ENCODE measurements at regions not wholly inside any gene's neighbourhood (a gene's known extent, or its start where the extent isn't known, plus 50 kb on each side); places are given as distances from the start of the nearest gene placed in this dataset.

DNA sequence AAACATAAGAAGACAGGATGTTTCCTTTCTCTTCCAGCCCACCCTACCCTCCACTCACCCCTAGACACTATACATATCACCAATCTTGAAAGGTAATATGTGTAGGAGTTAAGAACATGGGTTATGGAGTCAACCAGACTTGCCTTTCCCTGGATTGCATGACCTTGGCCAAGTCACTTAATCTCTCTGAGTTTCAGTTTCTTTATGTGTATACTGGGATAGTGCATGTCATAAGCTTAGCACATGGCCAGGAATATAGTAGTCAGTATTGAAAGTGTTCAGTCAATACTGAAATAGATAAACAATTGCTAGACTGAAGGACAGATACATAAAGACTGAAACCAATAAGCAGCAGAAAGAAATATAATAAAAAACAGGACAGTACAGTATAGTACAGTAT, 283.2 kb upstream of the STT3B start (continued):
- TF ChIP-seq, protein P1, sequence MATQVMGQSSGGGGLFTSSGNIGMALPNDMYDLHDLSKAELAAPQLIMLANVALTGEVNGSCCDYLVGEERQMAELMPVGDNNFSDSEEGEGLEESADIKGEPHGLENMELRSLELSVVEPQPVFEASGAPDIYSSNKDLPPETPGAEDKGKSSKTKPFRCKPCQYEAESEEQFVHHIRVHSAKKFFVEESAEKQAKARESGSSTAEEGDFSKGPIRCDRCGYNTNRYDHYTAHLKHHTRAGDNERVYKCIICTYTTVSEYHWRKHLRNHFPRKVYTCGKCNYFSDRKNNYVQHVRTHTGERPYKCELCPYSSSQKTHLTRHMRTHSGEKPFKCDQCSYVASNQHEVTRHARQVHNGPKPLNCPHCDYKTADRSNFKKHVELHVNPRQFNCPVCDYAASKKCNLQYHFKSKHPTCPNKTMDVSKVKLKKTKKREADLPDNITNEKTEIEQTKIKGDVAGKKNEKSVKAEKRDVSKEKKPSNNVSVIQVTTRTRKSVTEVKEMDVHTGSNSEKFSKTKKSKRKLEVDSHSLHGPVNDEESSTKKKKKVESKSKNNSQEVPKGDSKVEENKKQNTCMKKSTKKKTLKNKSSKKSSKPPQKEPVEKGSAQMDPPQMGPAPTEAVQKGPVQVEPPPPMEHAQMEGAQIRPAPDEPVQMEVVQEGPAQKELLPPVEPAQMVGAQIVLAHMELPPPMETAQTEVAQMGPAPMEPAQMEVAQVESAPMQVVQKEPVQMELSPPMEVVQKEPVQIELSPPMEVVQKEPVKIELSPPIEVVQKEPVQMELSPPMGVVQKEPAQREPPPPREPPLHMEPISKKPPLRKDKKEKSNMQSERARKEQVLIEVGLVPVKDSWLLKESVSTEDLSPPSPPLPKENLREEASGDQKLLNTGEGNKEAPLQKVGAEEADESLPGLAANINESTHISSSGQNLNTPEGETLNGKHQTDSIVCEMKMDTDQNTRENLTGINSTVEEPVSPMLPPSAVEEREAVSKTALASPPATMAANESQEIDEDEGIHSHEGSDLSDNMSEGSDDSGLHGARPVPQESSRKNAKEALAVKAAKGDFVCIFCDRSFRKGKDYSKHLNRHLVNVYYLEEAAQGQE (IDR thresholded peaks at IDR 0.05; ENCODE audit: low read depth), result no peak
- TF ChIP-seq EGR1 (IDR thresholded peaks at IDR 0.05; ENCODE audit: low read depth), result no peak

DNA sequence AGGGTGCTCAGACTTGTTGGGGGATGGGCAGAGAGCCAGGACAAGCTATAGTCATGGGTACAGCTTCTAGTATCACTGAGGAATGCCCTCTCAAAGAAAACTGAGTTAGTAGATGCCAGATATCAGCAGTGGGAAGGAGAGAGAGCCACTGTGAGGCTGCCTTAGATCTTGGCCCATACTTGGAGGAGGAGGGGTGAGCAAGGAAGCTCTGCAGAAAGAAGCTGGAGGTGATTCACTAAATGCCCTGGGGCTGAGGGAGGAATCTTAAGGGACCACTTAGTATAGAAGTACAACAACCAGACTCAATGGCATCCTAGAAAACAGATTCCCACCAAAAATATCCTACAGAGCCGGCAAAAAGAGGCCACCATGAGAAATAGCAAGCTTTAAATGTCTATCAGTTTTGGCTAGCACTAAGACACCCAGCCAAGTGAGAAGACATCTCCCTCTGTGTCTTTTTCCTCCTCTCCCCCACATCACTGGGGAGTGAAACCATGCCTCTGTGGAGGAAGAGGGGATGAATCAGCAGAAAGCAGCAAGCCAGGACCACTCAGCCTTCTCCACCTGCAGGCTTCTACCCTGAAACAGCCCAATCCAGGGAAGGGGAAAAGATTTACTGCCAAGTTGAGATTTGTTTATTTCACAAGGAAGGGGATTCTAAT, 282.5 kb upstream of the STT3B start:
- ATAC-seq, result no peak

More for the DNA sequence above, 282.5 kb upstream of the STT3B start:
- intact Hi-C loops (cut with micrococcal nuclease), result no loop called here
- no peak for TF ChIP-seq CEBPB (IDR thresholded peaks at IDR 0.05; ENCODE audit: low read depth)
- no peak for TF ChIP-seq EZH2phosphoT487 (IDR thresholded peaks at IDR 0.05; ENCODE audit: borderline replicate concordance)
- TF ChIP-seq, protein P2, sequence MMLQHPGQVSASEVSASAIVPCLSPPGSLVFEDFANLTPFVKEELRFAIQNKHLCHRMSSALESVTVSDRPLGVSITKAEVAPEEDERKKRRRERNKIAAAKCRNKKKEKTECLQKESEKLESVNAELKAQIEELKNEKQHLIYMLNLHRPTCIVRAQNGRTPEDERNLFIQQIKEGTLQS (IDR thresholded peaks at IDR 0.05), result no peak
- TF ChIP-seq SP1 (IDR thresholded peaks at IDR 0.05; ENCODE audit: low read depth), result no peak
- no peaks in the 10 kb centered on the region for H3K27me3 ChIP-seq (ENCODE audit: insufficient read depth, low read length)
- no peak overlapping the region for H3K4me2 ChIP-seq (ENCODE audit: low read length)
- no peak overlapping the region for H3K4me3 ChIP-seq (replicated peaks in 1 of 2; ENCODE audit: low read depth in 1 of 2, low read length in 2 of 2)
- H3K36me3 ChIP-seq (ENCODE audit: control insufficient read depth in 1 of 2, insufficient read depth in 2 of 2, low read length in 2 of 2), result no peaks in the 10 kb centered on the region
- no peaks in the 10 kb centered on the region for H4K20me1 ChIP-seq (ENCODE audit: insufficient read depth)
- H2AFZ ChIP-seq (ENCODE audit: low read depth, low read length, poor library complexity, severe bottlenecking), result no peak overlapping the region
- ChIA-PET RAD21 (ENCODE audit: low non-redundant PET in 1 of 2, low total read pairs in 2 of 2, uncharacterized antibody in 2 of 2, unreplicated experiment in 2 of 2) (no interaction called here), POLR2A (no interaction called here), CTCF (no interaction called here)
- H3K9me2 ChIP-seq (ENCODE audit: insufficient read depth), result no peaks in the 10 kb centered on the region
- H3K4me1 ChIP-seq (ENCODE audit: control insufficient read depth in 1 of 2, insufficient read depth in 2 of 2, low read length in 2 of 2), result peaks cover 10 to 18% of the 10 kb centered on the region in 2 experiments; a peak in 3 of 4 replicates
- no peak overlapping the region for H3K9ac ChIP-seq (ENCODE audit: low read length)
- no peaks in the 10 kb centered on the region for H3K9me3 ChIP-seq (ENCODE audit: control insufficient read depth in 1 of 2, insufficient read depth in 1 of 2, low read depth in 1 of 2, low read length in 2 of 2)
- no peak overlapping the region for H3K27ac ChIP-seq (ENCODE audit: low read depth, low read length)
- DNase-seq (ENCODE audit: low read depth, low spot score), result no peak
- no TSS peak for BruUV-seq (replicated peaks)
- H3K79me2 ChIP-seq (ENCODE audit: insufficient read depth, low read length), result no peaks in the 10 kb centered on the region

All from HCT116 (cell line).